Renal cortex interstitium (tissue), 11 donors: ENCODE measurements at regions not wholly inside any gene's neighbourhood (a gene's known extent, or its start where the extent isn't known, plus 50 kb on each side); places are given as distances from the start of the nearest gene placed in this dataset.
"Not testable (repeated sequence)": the region's sequence is repeated elsewhere in the genome, so short reads cannot be mapped to it uniquely, and the experiment has no call there.

ENCODE experiments used
- DNase-seq, 11 donors: peaks; one replicate each; pipeline ENCODE4 v3.0.0-alpha.2; 2013; ENCODE audit warnings: low read depth in 9 of 11, low spot score in 4 of 11; ENCODE audit errors: extremely low read depth in 1 of 11

DNA sequence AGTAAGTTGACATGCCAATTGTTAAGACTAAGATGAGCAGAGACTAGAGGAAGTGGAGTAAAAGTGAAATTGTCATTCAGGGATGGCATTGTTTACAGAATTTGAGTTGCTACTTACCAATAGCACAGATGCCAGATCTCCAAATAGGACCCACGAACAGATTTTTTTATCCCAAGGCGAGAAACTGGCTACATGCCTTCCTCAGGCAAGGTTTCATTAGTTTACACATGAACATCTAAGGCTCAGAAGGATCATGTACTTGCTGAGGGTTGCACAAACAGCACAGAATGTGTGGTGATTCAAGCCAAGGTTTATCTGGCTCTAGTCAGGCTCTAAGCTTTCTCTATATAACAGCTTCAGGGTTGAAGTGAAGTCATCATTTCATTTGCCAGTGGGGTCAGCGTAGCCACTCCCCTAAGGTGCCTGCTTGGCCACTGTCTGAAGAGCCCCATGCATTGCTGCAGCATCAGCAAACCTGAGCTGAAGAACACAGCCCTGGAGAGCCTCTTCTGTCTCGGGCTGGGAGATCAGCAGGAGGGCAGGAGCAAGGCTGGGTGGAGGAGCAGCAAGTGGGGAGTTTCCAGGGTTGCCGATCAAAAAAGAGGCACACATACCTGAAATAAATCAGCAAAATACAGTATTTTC, 193.0 kb upstream of the LCORL start:
- no peak for DNase-seq

DNA sequence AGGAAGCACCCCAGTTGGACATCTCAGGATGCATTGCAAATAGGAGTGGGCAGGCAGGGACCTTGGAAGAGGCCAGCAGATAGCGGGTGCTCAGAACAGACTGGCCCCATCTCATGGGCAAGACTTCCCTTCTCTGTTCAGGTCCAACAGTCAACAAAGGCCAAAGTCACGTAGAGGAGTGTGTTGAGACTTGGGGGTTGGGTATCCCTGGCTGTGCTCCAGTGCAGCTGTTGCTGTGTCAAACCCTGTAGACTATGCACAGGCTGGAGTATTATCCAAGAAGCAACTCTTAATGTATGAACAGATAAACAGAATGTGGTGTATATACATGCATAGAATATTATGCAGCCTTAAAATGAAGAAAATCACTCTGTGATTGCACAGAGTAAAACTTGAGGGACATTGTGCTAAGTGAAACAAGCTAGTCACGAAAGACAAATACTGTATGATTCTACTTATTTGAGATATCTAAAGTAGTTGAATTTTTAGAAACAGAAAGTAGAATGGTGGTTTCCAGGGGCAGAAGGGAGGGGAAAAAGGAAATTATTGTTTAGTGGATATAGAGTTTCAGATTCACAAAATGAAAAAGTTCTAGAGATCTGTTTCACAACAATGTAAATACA, 192.1 kb upstream of the LCORL start:
- DNase-seq: no peak

DNA sequence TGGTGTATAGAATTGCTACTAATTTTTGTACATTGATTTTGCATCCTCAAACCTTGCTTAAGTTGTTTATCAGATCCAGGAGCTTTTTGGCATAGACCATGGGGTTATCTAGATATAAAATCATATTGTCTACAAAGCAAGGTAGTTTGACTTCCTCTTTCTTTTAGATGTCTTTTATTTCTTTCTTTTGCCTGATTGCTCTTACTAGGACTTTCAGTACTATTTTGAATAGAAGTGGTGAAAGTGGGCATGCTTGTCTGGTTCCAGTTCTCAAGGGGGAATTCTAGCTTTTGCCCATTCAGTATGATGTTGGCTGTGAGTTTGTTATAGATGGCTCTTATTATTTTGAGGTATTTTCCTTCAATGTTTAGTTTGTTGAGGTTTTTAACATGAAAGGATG, 187.9 kb upstream of the LCORL start:
- DNase-seq: no peak

- DNase-seq: no peak
Measured at GRCh38 chr4:18203966-18204365, 182.4 kb upstream of the LCORL start.

DNA sequence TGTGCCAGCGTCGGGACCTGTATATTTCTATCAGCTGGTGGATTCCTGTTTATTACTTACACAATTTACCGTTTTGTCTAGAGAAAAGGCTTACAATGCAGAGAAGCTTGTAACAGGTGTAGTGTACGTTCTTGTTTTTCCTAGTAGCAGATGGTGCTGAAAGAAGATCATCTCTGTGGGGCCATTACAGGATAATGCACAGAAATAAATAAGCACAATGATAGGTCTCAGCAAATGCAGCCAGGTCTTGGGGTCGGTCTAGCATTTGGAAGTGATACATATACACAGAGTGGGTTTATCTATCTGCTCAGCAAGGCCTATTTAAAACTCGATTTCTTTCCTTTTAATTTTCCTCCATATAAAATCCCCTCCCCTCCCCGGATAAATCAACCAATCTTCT, 180.9 kb upstream of the LCORL start:
- DNase-seq: no peak

- DNase-seq: no peak
Measured at GRCh38 chr4:18201885-18202284, 180.3 kb upstream of the LCORL start.

DNA sequence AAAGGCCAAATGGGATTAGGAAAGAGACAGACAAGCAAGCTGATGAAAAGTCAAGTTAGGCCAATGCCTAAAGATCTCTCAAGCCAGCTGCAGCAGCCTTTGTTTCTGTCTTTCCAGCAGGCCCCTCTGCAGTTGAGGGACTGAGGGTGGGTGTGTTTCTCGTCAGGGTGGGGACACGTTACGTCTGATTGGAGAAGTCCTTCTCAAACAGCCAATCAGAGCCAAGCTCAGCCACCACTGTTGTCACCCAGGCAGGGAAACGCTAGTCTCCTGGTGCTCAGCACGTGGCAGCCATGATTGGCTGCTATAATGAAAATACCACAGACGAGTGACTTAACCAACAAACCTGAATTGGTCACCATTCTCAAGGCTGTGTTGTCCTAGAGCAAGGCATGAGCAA, 177.1 kb upstream of the LCORL start:
- DNase-seq: no peak

DNA sequence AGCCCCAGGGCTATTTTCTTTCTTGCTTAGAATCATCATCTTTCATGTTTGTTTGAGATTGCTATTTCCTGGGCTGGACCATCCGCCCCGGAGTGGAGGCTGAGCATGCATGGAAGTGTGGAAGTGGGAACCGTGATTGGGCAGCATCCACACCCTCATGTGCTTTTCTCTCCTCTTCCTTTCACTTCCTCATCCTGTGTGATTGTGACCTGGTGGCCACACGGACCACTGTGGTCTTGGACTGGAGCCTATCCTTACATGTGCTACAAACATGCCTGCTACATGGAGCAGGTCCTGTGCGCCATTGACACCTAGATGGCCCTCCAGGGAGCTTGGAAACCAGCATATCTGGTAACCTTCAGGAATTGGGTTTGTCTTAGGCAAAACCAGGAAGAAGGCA, 175.9 kb upstream of the LCORL start:
- DNase-seq: no peak

DNA sequence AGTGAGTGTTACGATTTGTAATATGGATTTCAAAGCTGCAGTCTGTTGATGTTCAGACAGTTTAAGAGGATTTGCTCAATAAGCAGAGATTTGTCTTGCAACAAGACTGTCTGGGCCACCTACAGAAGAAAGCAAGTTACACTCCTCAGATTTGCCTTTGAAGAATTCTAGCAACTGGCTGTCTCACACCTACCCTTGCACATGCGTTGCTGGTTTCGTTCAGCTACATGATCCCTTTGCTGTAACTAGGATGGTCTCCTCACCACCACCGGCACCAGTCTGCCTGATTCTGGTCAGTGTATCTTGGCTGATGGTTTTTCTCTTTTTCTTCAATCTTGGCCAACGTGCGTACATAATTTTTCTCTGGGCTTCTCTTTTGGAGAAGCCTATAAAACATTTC, 172.7 kb upstream of the LCORL start:
- no peak for DNase-seq

GRCh38 chr4:18192901-18193300, 171.3 kb upstream of the LCORL start:
- no peak for DNase-seq

GRCh38 chr4:18185491-18185890, 163.9 kb upstream of the LCORL start:
- no peak for DNase-seq

- no peak for DNase-seq
Measured at GRCh38 chr4:18180892-18181291, 159.3 kb upstream of the LCORL start.

DNA sequence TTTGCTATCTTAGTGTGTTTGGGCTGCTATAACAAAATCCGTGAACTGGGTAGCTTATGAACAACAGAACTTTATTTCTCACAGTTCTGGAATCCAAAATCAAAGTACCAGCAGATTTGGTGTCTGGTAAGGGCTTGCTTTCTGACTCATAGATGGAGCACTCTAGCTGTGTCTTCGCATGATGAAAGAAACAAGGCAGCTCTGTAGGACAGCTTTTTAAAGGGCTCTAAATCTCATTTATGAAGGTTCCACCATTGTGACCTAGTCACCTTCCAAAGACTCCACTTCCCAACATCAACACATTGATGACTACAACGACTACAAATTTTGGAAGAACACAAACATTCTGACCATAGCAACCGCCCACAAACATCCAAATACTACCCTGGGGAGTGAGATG, 158.6 kb upstream of the LCORL start:
- DNase-seq: no peak

GRCh38 chr4:18171896-18172295, 150.3 kb upstream of the LCORL start:
- no peak for DNase-seq

GRCh38 chr4:18167831-18168230, 146.3 kb upstream of the LCORL start:
- DNase-seq: no peak

DNA sequence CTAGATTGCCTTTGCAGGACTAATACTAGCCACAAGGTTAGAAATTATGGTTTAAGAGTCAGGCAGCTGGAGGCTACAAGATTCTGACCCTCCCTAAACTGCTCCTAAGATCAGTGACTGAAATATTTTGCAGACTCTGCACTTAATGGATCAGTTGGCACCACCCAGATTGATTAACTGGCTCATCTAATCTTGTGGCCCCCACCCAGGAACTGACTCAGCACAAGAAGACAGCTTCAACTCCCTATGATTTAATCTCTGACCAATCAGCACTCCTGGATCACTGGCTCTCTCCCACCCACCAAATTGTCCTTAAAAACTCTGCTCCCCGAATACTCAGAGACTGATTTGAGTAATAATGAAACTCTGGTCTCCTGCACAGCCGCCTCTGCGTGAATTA, 145.4 kb upstream of the LCORL start:
- no peak for DNase-seq

DNA sequence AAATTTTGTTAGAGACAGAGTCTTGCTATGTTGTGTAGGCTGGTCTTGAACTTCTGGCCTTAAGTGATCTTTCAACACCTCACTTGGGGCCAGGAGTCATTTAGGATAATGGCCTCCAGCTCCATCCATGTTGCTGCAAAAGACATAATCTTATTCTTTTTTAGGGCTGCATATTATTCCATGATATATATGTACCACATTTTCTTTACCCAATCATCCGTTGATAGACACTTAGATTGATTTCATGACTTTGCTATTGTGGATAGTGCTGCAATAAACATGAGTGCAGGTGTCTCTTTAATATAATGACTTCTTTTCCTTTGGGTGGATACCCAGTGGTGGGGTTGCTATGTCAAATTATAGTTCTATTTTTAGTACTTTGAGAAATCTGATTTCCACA, 140.9 kb upstream of the LCORL start:
- no peak for DNase-seq

- DNase-seq: not testable (repeated sequence)
Measured at GRCh38 chr4:18159117-18159912, 137.8 kb upstream of the LCORL start.

- no peak for DNase-seq
Measured at GRCh38 chr4:18155067-18156041, 133.8 kb upstream of the LCORL start.
